ENCODE measurements at regions not wholly inside any gene's neighbourhood (a gene's known extent, or its start where the extent isn't known, plus 50 kb on each side); places are given as distances from the start of the nearest gene placed in this dataset.

GRCh38 chr2:58447586-58447985 lies 206.5 kb upstream of the FANCL start:
- TF ChIP-seq CTCF (IDR thresholded peaks at IDR 0.05) (no peak), POLR2A (IDR thresholded peaks at IDR 0.05) (no peak), EP300 (IDR thresholded peaks at IDR 0.05) (no peak), POLR2AphosphoS5 (IDR thresholded peaks at IDR 0.05) (no peak)
